HG03175 (cell line): ENCODE measurements at regions not wholly inside any gene's neighbourhood (a gene's known extent, or its start where the extent isn't known, plus 50 kb on each side); places are given as distances from the start of the nearest gene placed in this dataset.

Experiments used
- ATAC-seq: cut with Tn5 transposase; IDR thresholded peaks from one replicate; pipeline ENCODE4 v1.9.1; 2021; ENCODE audit warnings: mild to moderate bottlenecking, moderate library complexity; ENCODE audit not compliant: unreplicated experiment

DNA sequence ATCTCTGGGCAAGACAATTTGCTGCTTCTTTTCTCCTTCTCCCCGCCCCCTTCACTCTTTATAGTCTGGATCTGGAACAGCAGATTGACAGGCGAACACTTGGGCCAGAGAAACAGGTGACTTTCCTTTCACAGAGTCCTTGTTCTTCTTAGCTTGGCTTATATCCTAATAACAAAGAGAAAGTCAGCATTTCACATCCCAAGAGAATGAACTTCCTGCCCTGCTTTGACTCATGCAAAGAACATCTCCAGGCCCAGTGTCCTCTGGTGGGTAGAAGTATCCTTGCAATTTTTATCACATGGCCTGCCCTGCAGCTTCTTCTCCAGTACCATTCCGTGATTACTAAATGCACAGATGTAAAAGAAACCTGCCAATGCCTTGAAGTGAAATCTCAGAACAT, 764.4 kb downstream of the ADGRL2 start:
- ATAC-seq = no peak

- ATAC-seq = no peak
Measured at GRCh38 chr1:82564333-82564732, 763.6 kb downstream of the ADGRL2 start.

DNA sequence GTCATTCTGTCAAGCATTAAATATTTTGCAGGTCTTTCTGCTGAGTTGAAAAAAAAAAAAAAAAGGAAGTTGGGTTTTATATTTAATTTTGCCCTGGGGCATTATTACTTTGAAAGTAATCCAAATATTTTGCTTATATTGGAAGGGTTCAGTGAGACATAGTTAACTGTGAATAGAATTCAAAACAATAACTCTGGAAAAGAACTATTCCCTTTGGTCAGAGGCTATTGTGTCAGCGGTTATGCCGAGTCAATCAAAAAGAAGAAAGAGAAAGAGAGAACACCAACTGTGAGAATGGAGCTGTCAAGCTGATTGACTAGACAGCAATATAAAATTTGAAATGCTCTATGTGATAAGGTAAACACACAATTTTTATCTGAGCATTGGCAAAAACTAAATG, 761.7 kb downstream of the ADGRL2 start:
- no peak for ATAC-seq

DNA sequence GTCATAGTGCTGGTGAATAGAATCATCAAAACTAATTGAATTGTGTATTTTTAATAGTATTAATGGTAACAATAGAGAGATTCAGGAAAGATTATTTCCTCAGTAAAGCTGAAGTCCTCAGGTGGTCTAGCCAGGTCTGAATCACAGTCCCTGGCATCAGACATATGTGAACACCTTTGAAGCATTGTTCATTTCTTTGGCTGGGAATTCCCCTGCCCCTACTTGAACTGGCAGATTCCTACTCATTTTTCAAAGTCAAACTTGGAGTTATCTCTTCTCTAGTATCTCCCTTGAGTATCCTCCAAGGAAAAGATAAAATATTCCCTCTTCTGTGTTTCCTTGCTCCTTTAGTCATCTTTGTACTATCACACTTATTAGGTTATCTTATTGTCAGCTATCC, 759.8 kb downstream of the ADGRL2 start:
- no peak for ATAC-seq

DNA sequence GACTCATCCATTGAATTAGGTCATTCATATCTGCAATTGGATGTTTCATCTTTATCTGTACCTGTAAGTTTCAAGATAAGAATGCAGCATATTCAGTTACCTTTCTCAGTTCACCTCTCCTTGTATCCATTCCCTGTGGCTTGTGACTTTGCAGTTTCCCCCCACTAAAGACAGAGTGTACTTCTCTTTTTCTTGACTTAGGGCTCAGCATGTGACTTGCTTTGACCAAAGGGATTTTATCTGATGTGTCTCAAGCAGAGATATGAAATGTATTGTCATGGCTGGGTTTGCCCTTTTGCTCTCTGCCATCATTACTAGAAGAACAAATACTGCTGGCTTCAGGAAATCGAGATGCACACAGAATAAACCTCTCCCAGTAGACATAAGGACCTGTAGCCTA, 754.8 kb downstream of the ADGRL2 start:
- ATAC-seq = no peak

GRCh38 chr1:82549841-82550240, 749.1 kb downstream of the ADGRL2 start:
- ATAC-seq = no peak

DNA sequence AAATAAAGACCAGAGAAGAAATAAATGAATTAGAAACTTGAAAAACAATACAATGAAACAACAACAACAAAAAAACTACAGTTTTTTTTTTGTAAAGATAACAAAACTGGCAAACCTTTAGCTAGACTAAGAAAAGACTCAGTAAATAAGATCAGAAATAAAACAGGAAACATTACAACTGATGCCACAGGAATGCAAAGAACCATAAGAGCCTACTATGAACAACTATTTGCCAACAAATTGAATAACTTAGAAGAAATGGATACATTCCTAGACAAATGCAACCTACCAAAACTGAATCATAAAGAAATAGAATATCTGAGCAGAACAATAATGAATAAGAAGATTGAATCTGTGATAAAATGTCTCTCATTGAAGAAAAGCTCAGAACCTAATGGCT, 742.0 kb downstream of the ADGRL2 start:
- no peak for ATAC-seq

DNA sequence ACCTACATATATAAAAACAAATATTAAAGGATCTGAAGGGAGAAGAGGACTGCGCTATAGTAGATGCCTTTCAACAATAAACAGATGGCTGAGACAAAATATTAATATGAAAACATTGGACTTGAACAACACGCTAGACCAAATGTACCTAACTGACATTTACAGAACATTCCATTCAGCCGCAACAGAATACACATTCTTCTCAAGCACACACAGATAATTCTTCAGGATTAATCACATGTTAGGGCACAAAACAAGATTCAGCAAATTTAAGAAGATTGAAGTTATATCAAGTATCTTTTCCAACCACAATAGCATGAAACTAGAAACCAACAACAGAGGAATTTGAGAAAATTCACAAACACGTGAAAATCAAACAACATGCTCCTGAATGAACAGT, 741.4 kb downstream of the ADGRL2 start:
- no peak for ATAC-seq

GRCh38 chr1:82540006-82540405, 739.3 kb downstream of the ADGRL2 start:
- no peak for ATAC-seq

DNA sequence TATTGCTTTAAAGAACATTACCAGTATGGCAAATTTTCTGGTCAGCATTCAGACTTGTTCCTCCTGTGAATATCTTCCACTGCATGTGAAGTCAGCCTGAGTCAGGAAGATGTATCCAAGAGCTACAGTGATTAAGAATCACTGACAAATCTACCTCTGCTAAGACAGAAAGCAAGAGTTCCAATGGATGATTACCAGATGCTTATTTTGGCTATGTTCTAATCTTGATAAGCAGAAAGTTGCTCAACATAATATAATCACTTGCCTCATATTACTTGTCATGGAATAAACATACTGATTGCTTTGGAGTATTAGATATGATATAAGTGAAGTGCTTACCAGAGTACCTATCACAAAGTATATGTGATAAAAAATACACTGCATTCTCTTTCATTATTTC, 738.1 kb downstream of the ADGRL2 start:
- ATAC-seq = no peak

GRCh38 chr1:82534996-82535395, 734.3 kb downstream of the ADGRL2 start:
- no peak for ATAC-seq

DNA sequence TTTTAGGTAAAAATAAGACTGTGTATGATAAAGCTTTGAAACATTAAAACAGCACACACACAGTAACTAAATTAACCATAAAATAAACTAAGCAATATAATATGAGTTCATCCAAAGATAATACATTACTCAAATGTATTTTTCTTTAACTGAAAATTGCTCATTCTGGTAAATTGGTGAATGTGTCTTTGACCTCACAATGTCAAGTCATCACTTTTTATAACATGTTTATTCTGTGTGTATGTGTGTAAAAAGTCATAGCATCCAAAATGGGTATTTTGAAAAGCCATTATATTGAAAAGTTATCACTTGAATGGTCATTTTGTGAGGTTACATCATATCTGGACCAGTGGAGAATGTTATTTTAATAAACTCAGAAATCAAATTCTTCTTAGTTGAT, 724.6 kb downstream of the ADGRL2 start:
- ATAC-seq = no peak

GRCh38 chr1:82520611-82521010, 719.9 kb downstream of the ADGRL2 start:
- ATAC-seq = no peak

- no peak for ATAC-seq
Measured at GRCh38 chr1:82517586-82517985, 716.9 kb downstream of the ADGRL2 start.

- no peak for ATAC-seq
Measured at GRCh38 chr1:82515650-82516049, 714.9 kb downstream of the ADGRL2 start.

DNA sequence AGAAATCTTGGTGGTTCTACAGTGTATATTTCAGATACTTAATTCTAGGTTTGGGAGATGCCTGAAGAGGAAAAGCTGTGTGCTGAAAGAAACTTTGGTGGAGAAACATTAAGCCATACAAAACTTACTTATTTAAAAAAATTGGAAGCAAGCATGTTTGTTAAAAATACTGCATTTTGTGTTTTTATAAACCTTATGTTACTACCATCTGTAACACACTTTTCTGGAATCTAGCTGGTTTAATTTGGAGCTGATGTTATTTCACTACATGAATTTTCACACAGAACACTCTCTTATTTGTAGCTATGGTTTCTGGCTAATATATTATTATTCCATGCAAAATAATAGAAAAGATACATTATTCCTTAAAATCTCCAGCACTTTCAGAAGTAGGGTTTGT, 710.7 kb downstream of the ADGRL2 start:
- no peak for ATAC-seq

DNA sequence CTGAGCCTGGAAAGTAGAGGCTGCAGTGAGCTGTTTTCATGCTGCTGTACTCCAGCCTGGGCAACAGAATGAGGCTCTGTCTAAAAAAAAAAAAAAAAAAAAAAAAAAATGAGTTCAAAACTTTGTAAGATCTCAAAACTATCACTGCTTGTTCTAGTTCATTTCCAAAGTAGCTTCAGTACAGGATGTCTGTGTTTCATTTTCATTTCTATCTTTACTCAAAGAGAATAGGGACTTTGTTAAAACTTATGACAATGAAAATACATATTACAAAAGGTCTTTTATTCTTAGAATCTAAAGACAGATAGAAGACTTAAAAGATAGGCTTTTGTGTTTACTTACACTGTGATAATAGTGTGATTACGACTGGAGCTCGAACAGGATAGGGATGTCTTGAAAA, 709.7 kb downstream of the ADGRL2 start:
- ATAC-seq = no peak

DNA sequence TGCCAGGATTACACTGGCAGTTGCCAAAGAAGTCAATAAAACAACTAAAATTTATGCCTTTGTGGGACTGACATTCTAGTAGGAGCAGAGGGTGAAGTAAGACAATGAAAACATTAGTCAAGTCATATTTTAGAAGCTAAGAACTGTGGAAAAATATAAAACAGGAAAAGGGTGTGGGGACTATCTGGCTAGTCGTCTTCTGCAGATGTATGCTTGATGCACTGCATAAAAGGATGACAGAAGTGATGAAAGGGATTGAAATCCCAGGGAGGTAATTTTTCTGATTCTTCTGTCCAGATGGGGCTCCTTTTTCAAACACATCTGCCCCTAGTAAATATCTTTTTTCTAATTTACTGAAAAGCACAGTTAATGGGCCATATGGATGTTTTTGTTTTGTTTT, 706.3 kb downstream of the ADGRL2 start:
- no peak for ATAC-seq

DNA sequence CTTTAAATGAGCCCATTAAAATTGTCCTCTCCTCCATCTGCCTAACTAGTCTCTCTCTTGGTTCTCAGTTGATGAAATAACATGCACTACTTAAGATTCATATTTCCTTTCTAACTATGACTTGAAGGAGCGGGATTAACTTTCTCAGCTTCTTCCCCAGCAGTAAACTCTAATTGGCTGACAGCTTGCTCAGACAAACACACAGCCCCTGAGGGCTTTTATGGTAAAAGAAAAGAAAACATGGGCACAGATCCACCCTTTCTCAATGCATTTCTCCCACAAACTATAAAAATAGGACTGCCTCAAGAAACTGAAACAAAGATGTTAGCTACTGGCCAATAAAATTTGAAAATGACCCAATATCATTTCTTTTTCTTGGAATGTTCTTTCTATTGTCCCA, 703.1 kb downstream of the ADGRL2 start:
- ATAC-seq = no peak

GRCh38 chr1:82499022-82499421, 698.3 kb downstream of the ADGRL2 start:
- no peak for ATAC-seq

- ATAC-seq = no peak
Measured at GRCh38 chr1:82494117-82494516, 693.4 kb downstream of the ADGRL2 start.

DNA sequence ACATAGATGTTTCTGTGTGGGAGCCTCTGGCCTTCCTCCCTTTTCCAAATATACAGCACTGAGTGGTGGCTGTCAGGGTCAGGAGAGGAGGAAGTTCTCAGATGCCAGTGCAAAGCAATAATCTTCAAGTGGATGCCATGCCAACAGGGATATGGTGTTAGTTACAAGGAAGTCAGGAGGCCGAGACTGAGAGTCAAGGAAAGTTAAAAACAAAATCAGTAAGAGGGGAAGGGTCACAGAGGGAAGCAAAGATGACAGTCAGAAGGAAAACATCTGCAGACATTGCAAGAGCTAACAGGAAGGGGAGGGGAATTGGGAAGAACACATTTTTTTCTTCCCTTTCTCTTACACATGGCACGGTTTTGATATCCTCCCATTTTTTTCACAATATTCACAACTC, 691.4 kb downstream of the ADGRL2 start:
- ATAC-seq = no peak

- no peak for ATAC-seq
Measured at GRCh38 chr1:82491301-82492048, 690.7 kb downstream of the ADGRL2 start.
